Suppressor macrophage treated with lipopolysaccharide for 4 hours (primary cell): ENCODE measurements at regions not wholly inside any gene's neighbourhood (a gene's known extent, or its start where the extent isn't known, plus 50 kb on each side); places are given as distances from the start of the nearest gene placed in this dataset.
"Not testable (repeated sequence)": the region's sequence is repeated elsewhere in the genome, so short reads cannot be mapped to it uniquely, and the experiment has no call there.

Experiments
- DNase-seq: peaks from one replicate; pipeline ENCODE4 v3.0.0-alpha.2; 2020

DNA sequence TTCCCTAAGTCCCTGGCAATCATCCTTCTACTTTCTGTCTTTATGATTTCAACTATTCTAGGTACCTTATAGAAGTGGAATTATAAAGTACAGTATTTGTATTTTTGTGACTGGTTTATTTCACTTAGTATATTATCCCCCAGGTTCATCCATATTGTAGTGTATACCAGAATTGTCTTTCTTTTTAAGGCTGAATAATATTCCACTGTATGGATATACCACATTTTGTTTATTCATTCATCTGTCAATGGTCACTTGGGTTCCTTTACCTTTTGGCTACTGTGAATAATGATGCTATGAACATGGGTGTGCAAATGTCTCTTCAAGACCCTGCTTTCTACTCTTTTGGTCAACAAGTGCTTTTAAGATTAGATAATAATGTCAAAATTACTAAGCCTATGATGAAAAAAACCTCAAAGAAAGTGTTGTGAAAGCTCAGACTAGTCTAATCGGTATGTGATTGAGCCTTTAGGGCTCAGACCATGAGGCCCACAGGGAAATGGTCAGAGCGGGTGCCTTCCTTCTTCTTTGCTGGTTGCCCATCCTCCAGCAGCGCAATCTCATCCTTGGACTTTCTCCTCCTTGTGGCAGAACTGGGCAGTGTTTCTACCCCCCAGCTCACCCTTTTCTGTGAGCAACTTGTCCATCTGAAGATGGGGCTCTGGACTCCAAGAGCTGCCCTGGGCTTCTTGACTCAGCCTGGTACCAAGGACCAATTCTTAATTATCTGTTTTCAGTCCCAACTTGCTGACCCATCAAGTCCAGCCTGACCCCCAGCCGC, 105.4 kb downstream of the TTC8 start:
- peak; percentile 3 for DNase-seq

GRCh38 chr14:88931321-88932110, 107.1 kb downstream of the TTC8 start:
- no peak for DNase-seq

GRCh38 chr14:88933191-88933590, 108.7 kb downstream of the TTC8 start:
- DNase-seq: no peak

GRCh38 chr14:88934351-88934806, 109.9 kb downstream of the TTC8 start:
- DNase-seq: no peak

GRCh38 chr14:88935083-88935482, 110.6 kb downstream of the TTC8 start:
- no peak for DNase-seq

DNA sequence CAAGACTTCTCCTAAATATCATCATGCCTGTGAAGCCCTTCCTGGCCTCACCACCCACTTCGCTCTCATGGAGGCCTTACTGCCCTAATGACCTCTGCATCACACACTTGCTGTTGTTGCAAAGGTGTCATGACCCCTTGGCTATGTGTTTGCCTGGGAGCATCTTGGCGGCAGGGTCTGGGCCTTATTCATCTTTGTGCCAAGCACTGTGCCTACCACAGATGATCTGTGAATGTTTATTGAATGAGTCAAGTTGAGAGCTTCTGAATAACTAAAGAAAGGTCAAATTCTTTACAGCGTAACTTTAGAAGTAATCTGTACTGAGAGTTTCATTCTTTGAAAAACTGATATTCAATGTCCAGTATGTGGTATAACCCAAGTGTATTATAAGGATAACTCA, 113.3 kb downstream of the TTC8 start:
- DNase-seq: no peak

DNA sequence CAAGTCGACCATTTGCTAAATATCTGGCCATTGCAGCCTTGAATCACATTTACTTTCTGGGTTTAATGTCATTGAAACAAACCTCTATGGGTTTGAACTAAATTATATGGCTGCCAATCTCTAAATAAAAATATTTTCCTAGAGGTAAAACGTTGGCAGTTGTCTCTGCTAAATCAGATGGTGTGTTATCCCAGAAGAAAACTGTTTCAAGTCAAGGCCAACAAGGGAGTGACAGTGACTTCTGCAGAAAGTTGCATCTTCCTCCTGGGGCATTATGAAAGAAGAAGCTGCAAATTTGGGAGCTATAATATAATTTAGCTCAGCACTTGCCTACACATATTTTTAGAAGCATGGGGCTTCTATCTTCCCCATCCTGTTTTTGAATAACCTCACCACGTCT, 116.2 kb downstream of the TTC8 start:
- no peak for DNase-seq

- DNase-seq: no peak
Observed at GRCh38 chr14:88941414-88941813, 117.0 kb downstream of the TTC8 start.

GRCh38 chr14:88947646-88948598, 123.5 kb downstream of the TTC8 start:
- DNase-seq: no peak

DNA sequence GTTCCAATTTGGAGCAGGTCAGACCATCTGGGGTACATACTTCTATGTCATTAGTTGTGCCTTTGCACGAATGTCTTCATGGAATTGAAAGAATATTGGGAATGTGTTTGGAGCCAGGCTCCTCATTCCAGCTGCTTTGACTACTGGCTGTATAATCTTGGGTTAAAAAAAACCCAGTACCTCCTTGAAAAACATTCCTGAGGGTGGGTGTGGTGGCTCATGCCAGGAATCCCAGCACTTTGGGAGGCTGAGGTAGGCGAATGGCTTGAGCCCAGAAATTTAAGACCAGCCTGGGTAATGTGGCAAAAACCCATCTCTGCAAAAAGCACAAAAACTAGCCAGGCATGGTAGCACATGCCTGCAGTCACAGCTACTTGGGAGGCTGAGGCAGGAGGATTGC, 125.6 kb downstream of the TTC8 start:
- no peak for DNase-seq

DNA sequence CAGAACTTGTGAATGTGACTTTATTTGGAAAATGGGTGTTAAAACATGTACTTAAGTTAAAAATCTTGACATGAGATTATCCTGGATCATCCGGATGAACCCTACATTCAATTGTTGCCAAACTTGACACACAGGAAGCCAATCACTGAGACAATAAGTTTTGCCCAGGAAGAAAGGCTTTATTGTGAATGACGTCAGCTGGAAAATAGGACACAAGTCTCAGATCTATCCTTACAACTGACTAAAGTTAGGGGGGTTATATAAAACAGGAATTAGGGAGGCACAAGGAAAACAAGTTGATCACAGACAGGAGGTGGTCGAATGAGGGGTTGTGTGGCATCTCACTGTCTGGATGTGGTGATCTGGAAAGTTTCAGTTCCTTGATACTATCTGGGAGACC, 126.9 kb downstream of the TTC8 start:
- no peak for DNase-seq

GRCh38 chr14:88952901-88953300, 128.4 kb downstream of the TTC8 start:
- DNase-seq: no peak

DNA sequence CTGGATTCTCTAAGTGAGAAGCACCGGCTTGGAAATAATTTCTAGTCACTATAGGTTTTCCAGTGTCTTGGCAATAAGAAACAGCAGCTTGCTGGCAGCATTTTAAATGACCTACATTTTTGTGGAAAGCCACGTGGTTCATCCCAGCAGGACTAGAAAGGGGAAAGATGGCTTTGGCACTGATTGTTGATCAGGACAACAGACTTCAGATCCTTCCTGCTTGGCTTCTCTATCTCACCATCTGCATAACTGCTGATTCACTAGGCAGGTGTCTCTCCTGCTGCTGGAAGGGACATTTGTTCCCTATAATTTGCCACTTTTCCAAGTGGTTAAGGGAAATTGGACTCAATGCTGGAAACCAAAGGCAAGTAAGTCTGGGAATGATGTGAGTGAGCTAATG, 131.0 kb downstream of the TTC8 start:
- DNase-seq: no peak

DNA sequence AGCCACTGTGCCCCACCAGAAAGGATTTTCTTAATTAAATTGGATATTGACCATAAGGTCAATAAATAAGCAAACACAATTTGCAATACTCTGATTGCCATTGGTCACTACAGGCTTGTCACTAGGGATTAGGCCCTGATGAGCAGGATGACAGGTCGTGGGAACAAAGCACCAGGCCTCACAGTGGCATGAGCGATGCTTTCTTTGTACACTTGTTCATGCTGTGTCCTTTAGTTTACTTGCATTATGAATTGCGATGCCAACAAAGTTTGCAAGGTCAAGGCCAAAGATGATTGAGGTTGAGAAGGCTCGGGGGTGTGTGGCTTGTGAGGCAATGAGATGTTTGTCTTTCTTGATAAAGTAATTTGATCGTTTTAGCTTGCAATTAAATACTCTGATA, 136.0 kb downstream of the TTC8 start:
- no peak for DNase-seq

DNA sequence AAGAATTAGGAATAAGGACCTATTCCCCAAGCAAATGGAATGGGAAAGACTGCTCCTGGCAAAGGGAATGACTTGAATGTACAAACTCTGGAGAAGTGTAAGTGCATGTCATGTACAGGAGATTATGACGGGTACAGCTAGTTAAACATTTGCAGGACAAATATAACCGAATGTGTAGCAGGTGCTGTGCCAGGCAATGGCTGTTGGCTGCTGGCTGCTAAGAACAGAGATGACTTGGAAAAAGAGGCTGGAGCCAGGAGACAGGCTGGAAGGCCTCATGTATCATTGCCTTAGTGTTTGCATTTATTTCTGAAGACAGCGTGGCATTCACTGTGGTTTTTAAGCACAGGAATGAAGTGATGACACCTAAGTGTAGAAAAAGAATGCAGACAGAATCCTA, 136.8 kb downstream of the TTC8 start:
- DNase-seq: no peak

- DNase-seq: no peak
Observed at GRCh38 chr14:88962356-88962755, 137.9 kb downstream of the TTC8 start.

- DNase-seq: no peak
Observed at GRCh38 chr14:88967299-88967698, 142.8 kb downstream of the TTC8 start.

DNA sequence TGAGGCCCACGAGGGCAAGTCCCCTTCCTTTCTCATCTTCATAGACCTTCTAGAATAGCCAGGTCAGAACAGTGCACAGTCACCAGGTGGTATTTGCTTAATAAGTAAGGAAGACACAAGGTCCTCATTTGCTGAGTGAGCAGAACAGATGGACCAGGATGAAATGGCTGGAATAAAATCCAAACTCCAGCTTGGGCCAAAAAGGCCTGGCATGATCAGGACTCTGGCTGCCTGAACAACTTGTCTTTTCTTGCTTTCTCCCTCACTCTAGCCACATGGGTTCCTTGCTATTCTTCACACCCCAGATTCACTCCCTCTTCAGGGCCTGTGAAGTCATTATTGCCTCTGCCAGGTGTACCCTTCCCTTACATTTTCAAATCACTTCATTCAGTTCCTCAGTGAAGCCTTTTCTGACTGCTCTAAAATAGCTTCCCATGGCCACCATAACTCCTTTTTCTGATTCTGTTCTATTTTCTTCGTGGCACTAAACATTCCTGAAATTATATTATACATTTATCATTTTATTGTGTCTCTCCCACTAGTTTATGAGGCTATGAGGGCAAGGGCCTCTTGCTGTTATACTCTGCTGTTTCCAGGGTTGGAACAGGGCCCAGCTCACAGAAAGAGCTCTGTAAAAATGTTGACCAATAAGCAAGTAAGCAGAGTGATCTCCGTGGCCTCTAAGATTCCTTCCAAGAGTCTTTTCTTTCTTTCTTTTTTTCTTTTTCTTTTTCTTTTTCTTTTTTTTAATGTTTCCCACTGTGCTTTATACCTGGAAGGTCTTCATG, 150.8 kb downstream of the TTC8 start:
- DNase-seq: no peak

DNA sequence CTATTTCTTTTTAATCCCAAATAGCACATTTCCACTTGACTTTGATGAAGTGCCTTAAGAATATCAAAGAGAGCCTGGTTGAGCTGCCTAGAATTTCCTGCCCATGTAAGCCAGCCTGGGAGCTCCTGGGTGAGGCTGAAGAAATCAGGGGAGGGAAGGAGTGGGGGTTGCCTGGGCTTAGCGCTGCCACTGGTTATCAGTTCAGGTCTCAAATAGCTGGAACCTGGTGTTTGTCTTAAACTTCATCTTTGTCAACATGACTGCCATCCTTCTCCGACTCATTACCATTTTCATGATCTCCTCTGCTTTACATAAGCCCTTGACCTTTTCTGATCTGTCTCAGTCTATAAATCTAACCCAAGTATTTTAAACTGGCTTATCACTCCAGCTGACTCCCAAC, 151.5 kb downstream of the TTC8 start:
- DNase-seq: no peak

DNA sequence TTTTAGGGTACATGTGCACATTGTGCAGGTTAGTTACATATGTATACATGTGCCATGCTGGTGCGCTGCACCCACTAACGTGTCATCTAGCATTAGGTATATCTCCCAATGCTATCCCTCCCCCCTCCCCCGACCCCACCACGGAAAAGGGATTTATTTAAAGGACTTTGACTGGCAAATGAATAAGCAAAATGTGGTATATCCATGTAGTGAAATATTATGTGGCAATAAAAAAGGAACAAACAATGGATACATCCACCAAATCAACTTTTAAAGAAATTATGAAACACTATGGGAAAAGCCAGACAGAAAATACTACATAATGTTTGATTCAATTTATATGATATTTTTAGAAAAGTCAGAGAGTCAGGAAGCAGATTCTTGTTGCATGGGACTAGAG, 156.5 kb downstream of the TTC8 start:
- not testable (repeated sequence) for DNase-seq

DNA sequence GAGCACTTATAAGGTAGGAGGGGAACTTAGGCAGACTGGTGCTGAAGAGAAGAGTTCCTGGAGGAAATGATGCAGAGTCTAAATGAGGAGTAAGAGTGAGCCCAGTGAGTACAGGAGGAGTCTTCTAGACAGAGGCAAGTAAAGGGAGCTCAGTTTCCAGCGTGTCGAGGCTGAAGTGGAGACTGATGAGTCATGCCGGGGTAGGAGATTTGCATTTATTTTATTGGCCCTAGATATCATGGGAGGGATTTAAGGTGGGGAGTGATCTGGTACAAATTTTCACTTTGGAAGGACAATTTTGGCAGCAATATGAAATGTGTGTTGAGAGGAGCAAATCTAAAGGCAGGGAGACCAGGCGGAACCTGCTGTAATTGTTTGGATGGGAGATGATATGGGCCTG, 157.5 kb downstream of the TTC8 start:
- DNase-seq: no peak

DNA sequence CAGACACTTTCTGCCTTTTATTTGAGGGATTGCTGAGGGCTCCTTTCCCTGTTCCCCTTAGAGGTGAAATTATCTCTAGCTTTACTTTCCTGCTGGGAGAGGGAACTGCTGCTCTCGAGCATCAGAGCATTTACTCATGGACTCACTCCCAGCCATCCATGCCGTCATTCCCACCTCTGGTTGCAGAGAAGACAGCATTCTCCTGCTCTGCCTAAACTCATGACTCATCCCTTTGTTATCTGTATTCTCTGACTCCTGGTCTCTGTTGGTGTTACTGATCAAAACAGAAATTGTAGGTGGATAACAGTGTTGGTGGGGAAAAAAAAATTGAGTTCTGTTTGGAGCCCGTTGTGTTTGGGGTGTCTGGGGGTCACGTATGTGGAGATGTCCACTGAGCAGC, 159.3 kb downstream of the TTC8 start:
- DNase-seq: no peak
